OCI-LY7 (cell line): ENCODE measurements at regions not wholly inside any gene's neighbourhood (a gene's known extent, or its start where the extent isn't known, plus 50 kb on each side); places are given as distances from the start of the nearest gene placed in this dataset.
"Not testable (repeated sequence)": the region's sequence is repeated elsewhere in the genome, so short reads cannot be mapped to it uniquely, and the experiment has no call there.

Source experiments
- BruUV-seq: library from RNA; stranded (reverse); fragments of 400-500 nt; replicated peaks from 2 replicates; lab custom pipeline; 2021; lab: Mats Ljungman, UMichigan
- CTCF ChIA-PET: fragments of 300-600 bp; sonication (Branson Sonifier 250); formaldehyde crosslinking; loops from one replicate; lab custom pipeline; 2022; ENCODE audit warnings: antibody characterized with exemption; ENCODE audit not compliant: unreplicated experiment; lab: Charles Lee
- POLR2A ChIA-PET: fragments of 300-600 bp; sonication (Branson Sonifier 250); formaldehyde crosslinking; loops from one replicate; lab custom pipeline; 2022; ENCODE audit warnings: antibody characterized with exemption; lab: Charles Lee
- DNase-seq: peaks from one replicate; pipeline ENCODE4 v3.0.0-alpha.2; 2015; ENCODE audit warnings: low spot score
- H2AFZ ChIP-seq: fragments of 200-600 bp; sonication (generic), shearing (Covaris generic); 2 replicates; pipeline ENCODE4 v1.6.1; 2014; ENCODE audit warnings: mild to moderate bottlenecking, antibody characterized with exemption, low read length, moderate library complexity
- H3K27ac ChIP-seq: fragments of 200-600 bp; sonication (generic); 2 replicates; pipeline ENCODE4 v1.5.1; 2014; ENCODE audit warnings: mixed run types, low read depth, mild to moderate bottlenecking, moderate library complexity, low read length, inconsistent platforms; ENCODE audit not compliant: poor library complexity, severe bottlenecking
- H3K36me3 ChIP-seq: fragments of 200-600 bp; sonication (generic); 2 replicates; pipeline ENCODE4 v1.6.1; 2014; ENCODE audit warnings: mild to moderate bottlenecking, antibody characterized with exemption, low read length, moderate library complexity, mixed read lengths; ENCODE audit not compliant: insufficient read depth
- H3K4me1 ChIP-seq: fragments of 200-600 bp; sonication (generic); 2 replicates; pipeline ENCODE4 v1.5.1; 2014; ENCODE audit warnings: mild to moderate bottlenecking, low read length; ENCODE audit not compliant: insufficient read depth, poor library complexity, severe bottlenecking
- H3K4me2 ChIP-seq: fragments of 200-600 bp; sonication (generic); 2 replicates; pipeline ENCODE4 v1.6.1; 2014; ENCODE audit warnings: mild to moderate bottlenecking, low read length
- H3K4me3 ChIP-seq: fragments of 200-600 bp; sonication (generic); 2 replicates; pipeline ENCODE4 v1.5.1; 2014; ENCODE audit warnings: mild to moderate bottlenecking, low read depth, low read length; ENCODE audit not compliant: poor library complexity, severe bottlenecking
- H3K79me2 ChIP-seq: fragments of 200-600 bp; sonication (generic); 2 replicates; pipeline ENCODE4 v1.6.1; 2016; ENCODE audit warnings: low read depth, mild to moderate bottlenecking, low read length, moderate library complexity, mixed read lengths; ENCODE audit not compliant: insufficient read depth
- H3K9me2 ChIP-seq: fragments of 200-600 bp; sonication (generic); 2 replicates; pipeline ENCODE4 v1.6.1; 2016; ENCODE audit warnings: mild to moderate bottlenecking, low read length, mixed read lengths; ENCODE audit not compliant: insufficient read depth
- H3K9me3 ChIP-seq: fragments of 200-600 bp; sonication (generic); 2 replicates; pipeline ENCODE4 v1.6.1; 2014; ENCODE audit warnings: mild to moderate bottlenecking, mixed run types, low read length, mixed read lengths
- H4K20me1 ChIP-seq: fragments of 200-600 bp; sonication (generic); 2 replicates; pipeline ENCODE4 v1.6.1; 2014; ENCODE audit warnings: mild to moderate bottlenecking, antibody characterized with exemption, low read length, moderate library complexity, mixed read lengths; ENCODE audit not compliant: insufficient read depth
- CTCF ChIP-seq: fragments of 200-600 bp; sonication (generic); conservative IDR thresholded peaks from 2 replicates; pipeline ENCODE4 v1.5.1; 2014; ENCODE audit warnings: mild to moderate bottlenecking, antibody characterized with exemption, low read length, moderate library complexity, mixed read lengths
- EZH2phosphoT487 ChIP-seq: fragments of 200-600 bp; sonication (generic); IDR thresholded peaks from 2 replicates; pipeline ENCODE4 v1.6.1; 2018; ENCODE audit warnings: low read depth, borderline replicate concordance, mild to moderate bottlenecking, mixed run types, antibody characterized with exemption, low read length, moderate library complexity, mixed read lengths
- intact Hi-C: fragments of 100-400 bp; cut with micrococcal nuclease; formaldehyde crosslinking; loops from one replicate; pipeline ENCODE4 v1.10.0; 2022; ENCODE audit not compliant: unreplicated experiment

GRCh38 chr12:18827913-18828312, 90.0 kb downstream of the CAPZA3 start:
- Histone ChIP-seq H4K20me1 (no peaks in the 10 kb centered on the region), H3K4me1 (no peaks in the 10 kb centered on the region)
- CTCF ChIA-PET, result no interaction called here

GRCh38 chr12:18828483-18828882, 90.6 kb downstream of the CAPZA3 start:
- Histone ChIP-seq H4K20me1 (no peaks in the 10 kb centered on the region), H3K9me2 (no peaks in the 10 kb centered on the region), H2AFZ (no peak overlapping the region), H3K27ac (no peak overlapping the region), H3K79me2 (no peaks in the 10 kb centered on the region), H3K9me3 (no peaks in the 10 kb centered on the region), H3K4me3 (no peak overlapping the region), H3K4me1 (no peaks in the 10 kb centered on the region), H3K4me2 (no peak overlapping the region), H3K36me3 (no peaks in the 10 kb centered on the region)
- CTCF ChIA-PET, result no interaction called here
- BruUV-seq, result no TSS peak
- TF ChIP-seq EZH2phosphoT487, result no peak
- no peak for TF ChIP-seq CTCF
- POLR2A ChIA-PET, result no interaction called here
- DNase-seq, result no peak
- intact Hi-C loops, result no loop called here

More at GRCh38 chr12:18827913-18828312, 90.0 kb downstream of the CAPZA3 start:
- no peaks in the 10 kb centered on the region for H3K79me2 ChIP-seq
- no peak overlapping the region for H2AFZ ChIP-seq
- BruUV-seq, result no TSS peak
- DNase-seq, result no peak
- no peaks in the 10 kb centered on the region for H3K9me2 ChIP-seq
- H3K4me3 ChIP-seq, result no peak overlapping the region
- intact Hi-C loops, result no loop called here
- no peak overlapping the region for H3K27ac ChIP-seq
- POLR2A ChIA-PET, result no interaction called here
- TF ChIP-seq EZH2phosphoT487, result no peak
- no peak for TF ChIP-seq CTCF
- no peaks in the 10 kb centered on the region for H3K9me3 ChIP-seq
- no peaks in the 10 kb centered on the region for H3K36me3 ChIP-seq
- H3K4me2 ChIP-seq, result no peak overlapping the region

- H3K9me3 ChIP-seq, result no peaks in the 10 kb centered on the region
- BruUV-seq, result no TSS peak
- H4K20me1 ChIP-seq, result no peaks in the 10 kb centered on the region
- no peaks in the 10 kb centered on the region for H3K36me3 ChIP-seq
- CTCF ChIA-PET, result no interaction called here
- no peaks in the 10 kb centered on the region for H3K9me2 ChIP-seq
- POLR2A ChIA-PET, result no interaction called here
- no peak for DNase-seq
- intact Hi-C loops, result no loop called here
- H3K27ac ChIP-seq, result no peak overlapping the region
- H3K4me1 ChIP-seq, result no peaks in the 10 kb centered on the region
- H3K4me3 ChIP-seq, result no peak overlapping the region
- no peaks in the 10 kb centered on the region for H3K79me2 ChIP-seq
- H3K4me2 ChIP-seq, result no peak overlapping the region
- H2AFZ ChIP-seq, result no peak overlapping the region
- TF ChIP-seq EZH2phosphoT487 (no peak), CTCF (no peak)
Measured at GRCh38 chr12:18828987-18829386, 91.1 kb downstream of the CAPZA3 start.

GRCh38 chr12:18832932-18833331, 95.0 kb downstream of the CAPZA3 start:
- H3K36me3 ChIP-seq, DNase-seq, H3K4me2 ChIP-seq, H3K4me3 ChIP-seq, H3K79me2 ChIP-seq, H3K9me3 ChIP-seq, H3K27ac ChIP-seq, H3K4me1 ChIP-seq, CTCF ChIA-PET, H3K9me2 ChIP-seq, H2AFZ ChIP-seq, intact Hi-C loops, H4K20me1 ChIP-seq, BruUV-seq: not testable (repeated sequence)
- POLR2A ChIA-PET, result interaction anchor here (0.6 to 0.9 kb wide), 3 partner anchors 15 to 541 kb away, joined by 3 to 5 read pairs (median 4); no protein-coding TSS in a partner anchor
